ENCODE measurements at regions not wholly inside any gene's neighbourhood (a gene's known extent, or its start where the extent isn't known, plus 50 kb on each side); places are given as distances from the start of the nearest gene placed in this dataset.
"Not testable (repeated sequence)": the region's sequence is repeated elsewhere in the genome, so short reads cannot be mapped to it uniquely, and the experiment has no call there.

GRCh38 chr3:28155631-28156030, 85.8 kb upstream of the CMC1 start:
- H3K9me3 Mint-ChIP-seq, result peaks cover 28% of the 10 kb centered on the region
- no peak overlapping the region for H3K4me3 Mint-ChIP-seq (ENCODE audit: low read depth)
- H3K4me1 Mint-ChIP-seq (ENCODE audit: low read depth), result peaks cover 5% of the 10 kb centered on the region
- H3K27ac Mint-ChIP-seq, result no peak overlapping the region
- intact Hi-C loops (cut with micrococcal nuclease), result no loop called here
- H3K36me3 Mint-ChIP-seq (ENCODE audit: low read depth), result no peaks in the 10 kb centered on the region
- peaks cover 7% of the 10 kb centered on the region for H3K27me3 Mint-ChIP-seq (ENCODE audit: low read depth)
- DNase-seq (ENCODE audit: low spot score), result no peak

GRCh38 chr3:28156599-28156998, 84.8 kb upstream of the CMC1 start:
- H3K9me3 Mint-ChIP-seq, result peaks cover 28% of the 10 kb centered on the region
- DNase-seq (ENCODE audit: low spot score); intact Hi-C loops (cut with micrococcal nuclease); H3K36me3 Mint-ChIP-seq (ENCODE audit: low read depth); H3K4me1 Mint-ChIP-seq (ENCODE audit: low read depth); H3K4me3 Mint-ChIP-seq (ENCODE audit: low read depth); H3K27ac Mint-ChIP-seq: not testable (repeated sequence)
- peaks cover 11% of the 10 kb centered on the region for H3K27me3 Mint-ChIP-seq (ENCODE audit: low read depth)

- Mint-ChIP-seq H3K9me3 (peaks cover 18% of the 10 kb centered on the region), H3K4me1 (ENCODE audit: low read depth) (peaks cover 12% of the 10 kb centered on the region), H3K36me3 (ENCODE audit: low read depth) (peaks cover 23% of the 10 kb centered on the region), H3K27me3 (ENCODE audit: low read depth) (peaks cover 2% of the 10 kb centered on the region), H3K27ac (peak overlapping the region; percentile 86), H3K4me3 (ENCODE audit: low read depth) (peak overlapping the region; percentile 49)
- intact Hi-C loops (cut with micrococcal nuclease), result no loop called here
- no peak for DNase-seq (ENCODE audit: low spot score)
Observed at GRCh38 chr3:28171962-28172361, 69.5 kb upstream of the CMC1 start.

- intact Hi-C loops (cut with micrococcal nuclease), result no loop called here
- H3K4me3 Mint-ChIP-seq (ENCODE audit: low read depth), result no peak overlapping the region
- peaks cover 18% of the 10 kb centered on the region for H3K9me3 Mint-ChIP-seq
- peaks cover 23% of the 10 kb centered on the region for H3K36me3 Mint-ChIP-seq (ENCODE audit: low read depth)
- peaks cover 12% of the 10 kb centered on the region for H3K4me1 Mint-ChIP-seq (ENCODE audit: low read depth)
- no peak for DNase-seq (ENCODE audit: low spot score)
- H3K27me3 Mint-ChIP-seq (ENCODE audit: low read depth), result peaks cover 4% of the 10 kb centered on the region
- no peak overlapping the region for H3K27ac Mint-ChIP-seq
Observed at GRCh38 chr3:28172748-28173147, 68.7 kb upstream of the CMC1 start.

- Mint-ChIP-seq H3K9me3 (peaks cover 18% of the 10 kb centered on the region), H3K4me3 (ENCODE audit: low read depth) (no peak overlapping the region), H3K27me3 (ENCODE audit: low read depth) (peaks cover 4% of the 10 kb centered on the region), H3K27ac (no peak overlapping the region), H3K36me3 (ENCODE audit: low read depth) (peaks cover 23% of the 10 kb centered on the region), H3K4me1 (ENCODE audit: low read depth) (peaks cover 12% of the 10 kb centered on the region)
- intact Hi-C loops (cut with micrococcal nuclease), result no loop called here
- DNase-seq (ENCODE audit: low spot score), result no peak
Observed at GRCh38 chr3:28173836-28174235, 67.6 kb upstream of the CMC1 start.

GRCh38 chr3:28186748-28187147, 54.7 kb upstream of the CMC1 start:
- intact Hi-C loops (cut with micrococcal nuclease), result no loop called here
- no peaks in the 10 kb centered on the region for H3K4me1 Mint-ChIP-seq (ENCODE audit: low read depth)
- H3K27ac Mint-ChIP-seq, result no peak overlapping the region
- no peaks in the 10 kb centered on the region for H3K36me3 Mint-ChIP-seq (ENCODE audit: low read depth)
- no peak for DNase-seq (ENCODE audit: low spot score)
- H3K27me3 Mint-ChIP-seq (ENCODE audit: low read depth), result no peaks in the 10 kb centered on the region
- peaks cover 13% of the 10 kb centered on the region for H3K9me3 Mint-ChIP-seq
- H3K4me3 Mint-ChIP-seq (ENCODE audit: low read depth), result no peak overlapping the region

- H3K4me1 Mint-ChIP-seq (ENCODE audit: low read depth), result no peaks in the 10 kb centered on the region
- no peaks in the 10 kb centered on the region for H3K36me3 Mint-ChIP-seq (ENCODE audit: low read depth)
- DNase-seq (ENCODE audit: low spot score), result no peak
- no peaks in the 10 kb centered on the region for H3K27me3 Mint-ChIP-seq (ENCODE audit: low read depth)
- intact Hi-C loops (cut with micrococcal nuclease), result no loop called here
- peaks cover 10% of the 10 kb centered on the region for H3K9me3 Mint-ChIP-seq
- no peak overlapping the region for H3K27ac Mint-ChIP-seq
- no peak overlapping the region for H3K4me3 Mint-ChIP-seq (ENCODE audit: low read depth)
Observed at GRCh38 chr3:28188686-28189085, 52.7 kb upstream of the CMC1 start.

- intact Hi-C loops (cut with micrococcal nuclease), result no loop called here
- no peak for DNase-seq (ENCODE audit: low spot score)
- H3K36me3 Mint-ChIP-seq (ENCODE audit: low read depth), result no peaks in the 10 kb centered on the region
- peaks cover 10% of the 10 kb centered on the region for H3K9me3 Mint-ChIP-seq
- no peaks in the 10 kb centered on the region for H3K27me3 Mint-ChIP-seq (ENCODE audit: low read depth)
- no peak overlapping the region for H3K4me3 Mint-ChIP-seq (ENCODE audit: low read depth)
- H3K27ac Mint-ChIP-seq, result no peak overlapping the region
- no peaks in the 10 kb centered on the region for H3K4me1 Mint-ChIP-seq (ENCODE audit: low read depth)
Observed at GRCh38 chr3:28191363-28191762, 50.1 kb upstream of the CMC1 start.
